ENCODE measurements at regions not wholly inside any gene's neighbourhood (a gene's known extent, or its start where the extent isn't known, plus 50 kb on each side); places are given as distances from the start of the nearest gene placed in this dataset.
"Not testable (repeated sequence)": the region's sequence is repeated elsewhere in the genome, so short reads cannot be mapped to it uniquely, and the experiment has no call there.

DNA sequence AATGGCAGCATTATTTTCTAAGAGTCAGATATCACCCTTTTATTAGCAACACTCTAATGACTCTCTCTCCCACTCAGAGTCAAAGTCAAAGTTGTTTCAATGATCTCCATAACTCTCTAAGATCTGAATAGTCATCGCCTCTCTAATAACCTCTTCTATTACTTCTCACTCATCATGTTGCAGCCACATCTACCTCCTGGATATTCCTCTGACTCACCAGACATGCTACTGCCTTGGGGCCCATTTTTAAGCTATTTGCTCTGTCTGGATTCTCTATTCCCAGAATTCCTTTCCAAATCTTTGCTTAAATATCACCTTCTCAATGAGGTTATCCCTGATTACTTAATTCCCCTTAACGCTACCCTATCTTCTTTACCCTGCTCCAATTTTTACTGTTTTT is 391.8 kb upstream of the MAGEB16 start:
- no peak for DNase-seq

DNA sequence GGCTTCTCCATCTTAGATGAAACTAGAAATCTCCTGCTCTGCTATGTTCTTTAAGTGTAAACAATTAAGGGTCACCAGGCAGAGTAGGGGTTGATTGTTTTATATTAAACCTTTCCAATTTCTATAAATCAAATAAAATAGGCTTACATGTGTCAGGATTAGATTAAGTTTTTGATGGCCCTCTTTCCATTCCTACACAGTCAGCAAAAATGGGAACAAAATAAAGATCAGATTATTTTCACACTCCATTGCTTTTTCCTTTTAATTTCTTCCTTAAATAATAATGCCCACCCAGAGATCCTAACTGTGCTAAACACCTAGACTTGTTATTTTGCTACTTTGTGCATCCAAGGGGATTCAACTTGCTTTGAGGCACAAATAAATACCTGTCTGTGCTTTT is 381.4 kb upstream of the MAGEB16 start:
- DNase-seq, result no peak

DNA sequence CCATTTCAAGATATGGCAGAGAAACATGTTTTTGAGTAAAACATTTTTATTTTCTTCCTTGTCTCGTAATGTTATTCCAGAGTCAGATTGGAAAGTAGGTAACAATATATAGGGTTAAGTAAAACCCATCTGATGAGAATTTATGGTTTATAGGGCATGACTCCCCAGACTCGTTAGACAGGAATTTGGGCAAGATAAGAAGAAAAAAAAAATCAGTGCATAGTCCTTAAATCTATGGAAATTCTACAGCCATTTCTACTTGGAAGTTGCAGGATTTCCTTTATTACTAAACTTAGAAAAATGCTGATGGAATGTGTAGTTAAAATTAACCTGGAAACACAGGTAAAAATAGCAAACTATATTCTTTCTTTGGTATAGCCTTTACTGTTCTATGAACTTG is 366.1 kb upstream of the MAGEB16 start:
- DNase-seq, result no peak

DNA sequence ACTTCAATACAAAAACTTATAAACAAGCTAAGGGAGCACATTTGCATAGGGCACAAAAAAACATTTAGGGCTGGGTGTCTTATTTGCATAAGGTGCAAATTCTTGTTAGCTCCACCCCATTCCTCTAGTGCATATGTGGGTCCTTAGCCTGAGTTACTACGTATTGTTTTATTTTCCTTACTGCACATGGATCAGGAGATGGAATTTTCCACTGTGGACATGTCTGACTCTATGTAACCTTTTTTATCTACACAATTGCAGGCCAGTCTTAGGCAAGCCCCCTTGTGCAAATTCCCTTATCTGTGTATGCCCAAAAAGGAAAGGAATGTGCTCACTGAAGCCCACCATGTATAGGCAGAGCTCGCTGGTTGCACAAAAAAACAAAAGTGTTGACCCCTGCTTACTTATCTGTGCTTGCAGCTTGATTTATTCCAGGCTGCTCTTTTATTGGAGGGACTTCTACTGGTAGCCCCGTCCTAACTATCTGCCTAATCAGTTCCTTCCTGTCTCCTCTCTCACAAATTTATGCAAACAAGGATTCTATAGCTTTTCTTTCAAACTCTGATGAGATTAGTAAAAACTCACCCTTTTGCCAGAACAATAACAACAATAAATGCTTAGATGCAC is 359.0 kb upstream of the MAGEB16 start:
- DNase-seq, result no peak

DNA sequence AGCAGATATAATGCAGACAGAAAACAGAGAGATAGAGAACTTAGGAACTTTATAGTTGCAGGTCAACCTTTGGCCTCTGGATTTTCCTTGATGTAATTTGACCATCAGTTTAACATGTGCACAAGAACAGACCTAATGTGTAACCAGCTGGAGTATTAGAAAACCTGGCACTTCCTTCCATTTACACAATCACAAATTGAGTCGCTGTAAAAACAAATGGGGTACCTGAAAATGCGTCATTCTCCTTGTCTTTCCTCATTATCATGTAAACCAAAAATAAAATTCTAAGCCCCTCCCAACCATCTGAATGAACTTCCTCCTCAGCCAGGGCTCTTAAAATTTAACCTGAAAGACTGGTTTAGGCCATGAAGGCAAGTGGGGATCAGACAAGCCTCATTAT is 358.4 kb upstream of the MAGEB16 start:
- DNase-seq, result no peak

DNA sequence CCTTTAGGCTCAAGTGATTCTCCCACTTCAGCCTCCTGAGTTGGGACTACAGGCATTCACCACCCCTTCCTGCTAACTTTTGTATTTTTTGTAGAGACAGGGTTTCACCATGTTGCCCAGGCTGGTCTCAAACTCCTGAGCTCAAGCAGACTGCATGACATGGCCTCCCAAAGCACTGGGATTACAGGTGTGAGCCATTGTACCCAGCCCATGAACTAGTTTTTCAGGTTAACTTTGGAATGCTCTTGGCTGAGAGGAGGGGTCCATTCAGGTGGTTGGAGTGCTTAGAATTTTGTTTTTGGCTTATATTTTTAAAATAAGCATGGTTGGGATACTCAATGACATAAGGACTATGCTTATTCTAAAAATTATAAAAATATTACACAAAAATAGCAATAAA is 355.7 kb upstream of the MAGEB16 start:
- DNase-seq, result no peak

DNA sequence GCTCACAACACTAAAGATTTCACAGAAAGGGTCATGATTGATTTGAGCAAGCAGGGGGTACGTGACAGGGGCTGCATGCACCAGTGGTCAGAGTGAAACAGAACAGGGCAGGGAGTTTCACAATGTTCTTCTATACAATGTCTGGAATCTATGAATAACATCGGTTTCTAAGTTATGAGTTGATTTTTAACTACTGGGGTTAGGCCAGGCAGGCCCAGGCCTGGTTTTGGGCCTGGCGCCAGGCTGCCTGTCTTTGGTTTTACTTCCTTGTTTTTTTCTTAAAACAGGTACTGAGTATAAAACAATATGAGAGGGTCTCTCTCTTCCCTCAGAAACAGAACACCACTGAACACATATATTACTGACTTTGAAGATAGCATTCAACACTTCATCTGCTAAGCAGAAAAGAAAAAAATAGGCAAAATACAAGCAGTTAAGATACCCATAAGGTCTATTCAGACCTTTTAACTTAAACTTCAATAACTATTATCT is 355.0 kb upstream of the MAGEB16 start:
- DNase-seq, result not testable (repeated sequence)

DNA sequence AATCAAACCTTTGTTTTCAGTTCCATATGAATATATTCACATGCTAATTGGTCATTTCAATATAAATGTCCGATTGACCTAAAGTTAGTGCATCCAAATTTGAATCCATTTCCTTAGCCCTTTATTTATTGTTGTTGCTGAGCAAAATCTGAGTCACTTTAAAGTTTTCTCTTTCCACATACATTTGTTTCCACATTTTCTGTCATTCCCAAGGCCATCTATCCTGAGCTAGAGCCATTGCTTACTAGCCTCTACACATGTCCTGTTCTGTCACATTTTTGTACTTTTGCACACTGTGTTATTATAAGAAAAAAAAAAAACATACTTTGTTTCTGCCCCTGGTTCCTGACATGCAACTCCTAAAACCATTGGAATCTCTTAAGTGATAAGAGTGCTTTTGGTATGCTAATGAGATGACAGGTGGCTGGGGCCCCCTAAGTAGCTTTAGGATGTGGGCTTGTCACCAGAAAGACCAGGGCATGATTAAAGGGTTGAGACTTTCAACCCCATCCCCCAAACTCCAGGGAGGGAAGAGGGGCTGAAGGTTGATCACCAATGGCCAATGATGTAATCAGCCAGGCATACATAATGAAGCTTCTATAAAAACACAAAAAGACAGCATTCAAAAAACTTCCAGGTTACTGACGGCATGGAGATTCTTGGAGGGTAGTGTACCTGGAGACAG is 353.3 kb upstream of the MAGEB16 start:
- no peak for DNase-seq

DNA sequence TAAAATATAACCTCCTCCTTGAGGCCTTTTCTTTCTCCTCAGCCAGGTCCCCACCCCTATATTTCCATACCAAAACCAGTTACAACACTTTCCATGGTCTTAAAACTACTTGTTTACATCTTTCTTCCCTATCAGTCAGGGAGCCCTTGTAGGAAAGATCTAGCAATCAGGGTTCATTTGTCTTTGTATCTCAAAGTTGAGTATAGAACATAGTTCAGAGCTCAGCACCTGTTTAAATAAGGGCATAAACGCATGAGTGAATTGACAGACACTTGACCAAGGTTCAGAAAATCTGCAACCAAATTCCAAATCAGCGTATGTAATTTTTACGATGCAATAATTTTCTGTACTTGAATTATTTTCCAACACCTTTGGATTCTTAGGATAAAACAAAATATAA is 352.2 kb upstream of the MAGEB16 start:
- DNase-seq, result no peak

DNA sequence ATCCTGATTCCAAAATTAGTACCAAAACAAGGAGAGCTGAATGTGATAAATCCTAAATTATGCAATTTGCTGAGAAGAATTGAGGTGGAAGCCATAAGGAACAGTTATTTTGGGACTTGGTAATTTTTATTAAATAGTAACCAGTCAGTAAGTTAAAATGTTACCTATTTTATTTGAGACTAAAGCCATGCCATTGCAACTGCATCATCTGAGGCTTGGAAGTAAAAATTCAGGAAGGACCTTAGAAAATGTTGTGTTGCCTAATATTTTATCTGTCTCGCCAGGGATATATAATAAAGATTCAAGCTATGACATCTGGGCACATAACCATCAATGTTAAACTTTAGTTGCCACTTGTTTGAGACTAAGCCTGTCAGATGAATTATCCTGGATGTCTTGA is 341.3 kb upstream of the MAGEB16 start:
- DNase-seq, result no peak

DNA sequence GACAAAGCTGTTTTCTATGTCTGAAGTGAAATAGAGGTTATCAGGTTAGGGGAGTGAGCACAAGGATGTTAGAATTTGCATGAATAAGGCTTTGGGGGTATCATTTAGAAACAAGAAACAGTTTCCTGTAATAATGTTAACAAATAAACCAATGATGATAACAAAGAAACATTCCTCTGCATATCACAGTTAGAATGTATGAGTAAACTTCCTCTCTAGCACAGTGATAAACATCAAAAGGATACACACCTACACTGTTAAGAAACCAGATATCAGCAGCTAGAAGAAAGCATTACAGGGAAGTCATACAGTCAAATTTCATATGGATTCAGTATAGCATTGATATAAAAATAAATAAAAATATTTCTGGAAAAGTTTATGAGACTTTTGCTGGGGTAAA is 340.0 kb upstream of the MAGEB16 start:
- no peak for DNase-seq

DNA sequence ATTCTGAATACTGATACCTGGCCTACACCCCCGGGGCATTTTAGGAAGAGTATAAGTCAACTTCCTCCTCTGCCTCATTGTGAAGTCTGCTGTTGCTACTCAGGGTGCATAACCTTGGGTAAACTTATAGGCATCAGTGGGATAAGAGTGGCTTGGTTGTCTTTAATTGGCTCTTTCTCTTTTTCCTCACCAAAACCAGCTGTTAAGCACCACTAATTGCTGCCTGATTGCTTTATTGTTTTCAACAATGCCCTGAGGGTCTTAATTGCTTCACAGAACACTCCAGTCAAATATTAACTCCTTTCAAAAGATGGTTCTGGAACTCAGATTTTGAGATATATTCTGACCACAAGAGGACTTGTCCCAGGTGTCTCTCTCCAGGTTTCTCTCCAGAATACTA is 337.0 kb upstream of the MAGEB16 start:
- DNase-seq, result no peak

DNA sequence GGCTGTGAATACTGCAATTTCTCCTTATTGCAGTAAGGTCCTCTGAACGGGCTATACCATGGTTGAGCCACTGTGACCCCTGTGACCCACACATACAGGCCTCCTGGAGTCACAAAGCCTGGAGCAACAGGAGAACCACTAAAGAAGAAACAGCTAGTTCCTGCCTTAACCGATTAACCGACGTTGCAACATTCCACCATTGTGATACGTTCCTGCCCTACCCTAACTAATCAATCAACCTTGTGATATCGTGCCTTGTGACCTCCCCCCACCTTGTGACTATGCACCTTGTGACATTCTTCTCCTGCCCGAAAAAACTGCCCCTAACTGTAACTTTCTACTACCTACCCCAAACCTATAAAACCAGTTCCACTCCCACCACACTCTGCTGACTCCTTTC is 301.5 kb upstream of the MAGEB16 start:
- not testable (repeated sequence) for DNase-seq

DNA sequence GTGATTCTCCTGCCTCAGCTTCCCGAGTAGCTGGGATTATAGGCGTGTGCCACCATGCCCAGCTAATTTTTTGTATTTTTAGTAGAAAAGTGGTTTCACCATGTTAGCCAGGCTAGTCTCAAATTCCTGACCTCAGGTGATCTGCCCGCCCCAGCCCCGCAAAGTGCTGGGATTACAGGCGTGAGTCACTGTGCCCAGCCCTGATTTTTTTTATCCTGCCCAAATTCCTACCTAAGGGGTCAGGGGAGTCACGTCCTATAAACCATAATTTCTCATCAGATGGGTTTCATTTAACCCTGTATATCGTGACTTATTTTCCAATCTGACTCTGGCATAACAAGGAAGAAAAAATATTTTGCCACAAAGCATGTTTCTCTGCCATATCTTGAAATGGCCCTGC is 300.7 kb upstream of the MAGEB16 start:
- DNase-seq, result not testable (repeated sequence)

DNA sequence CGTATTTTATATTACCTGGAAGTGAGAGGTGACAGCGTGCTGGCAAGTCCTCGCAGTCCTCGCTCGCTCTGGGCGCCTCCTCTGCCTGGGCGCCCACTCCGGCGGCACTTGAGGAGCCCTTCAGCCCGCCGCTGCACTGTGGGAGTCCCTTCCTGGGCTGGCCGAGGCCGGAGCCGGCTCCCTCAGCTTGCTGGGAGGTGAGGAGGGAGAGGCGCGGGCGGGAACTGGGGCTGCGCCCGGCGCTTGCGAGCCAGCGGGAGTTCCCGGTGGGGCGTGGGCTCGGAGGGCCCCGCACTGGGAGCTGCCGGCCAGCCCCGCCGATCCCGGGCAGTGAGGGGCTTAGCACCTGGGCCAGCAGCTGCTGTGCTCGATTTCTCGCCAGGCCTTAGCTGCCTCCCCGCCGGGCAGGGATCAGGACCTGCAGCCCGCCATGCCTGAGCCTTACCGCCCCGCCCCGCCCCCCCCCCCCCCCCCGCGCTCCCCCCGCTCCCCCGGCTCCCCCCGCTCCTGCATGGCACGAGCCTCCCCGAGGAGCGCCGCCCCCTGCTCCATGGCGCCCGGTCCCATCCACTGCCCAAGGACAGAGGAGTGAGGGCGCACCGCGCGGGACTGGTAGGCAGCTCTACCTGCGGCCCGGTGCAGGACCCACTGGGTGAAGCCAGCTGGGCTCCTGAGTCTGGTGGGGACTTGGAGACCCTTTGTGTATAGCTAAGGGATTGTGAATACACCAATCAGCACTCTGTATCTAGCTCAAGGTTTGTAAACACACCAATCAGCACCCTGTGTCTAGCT is 298.9 kb upstream of the MAGEB16 start:
- DNase-seq, result no peak

DNA sequence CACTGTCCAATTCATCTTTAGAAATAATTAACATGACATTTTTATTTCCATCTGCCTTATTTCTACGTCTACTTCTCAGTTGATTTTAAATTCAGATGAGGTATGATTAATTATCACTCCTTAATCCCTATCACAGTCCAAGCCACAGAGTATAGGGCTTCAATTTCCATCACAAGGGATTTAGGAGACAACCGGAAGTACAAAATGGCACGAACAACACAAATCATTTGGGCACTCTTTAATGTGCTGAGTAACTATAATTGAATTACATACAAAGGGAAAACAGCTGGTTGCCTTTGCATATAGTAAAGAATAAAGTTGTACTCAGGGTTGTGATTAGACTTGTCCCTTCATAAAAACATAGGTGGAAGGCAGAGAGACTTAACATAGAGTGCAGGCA is 290.4 kb upstream of the MAGEB16 start:
- DNase-seq, result no peak

DNA sequence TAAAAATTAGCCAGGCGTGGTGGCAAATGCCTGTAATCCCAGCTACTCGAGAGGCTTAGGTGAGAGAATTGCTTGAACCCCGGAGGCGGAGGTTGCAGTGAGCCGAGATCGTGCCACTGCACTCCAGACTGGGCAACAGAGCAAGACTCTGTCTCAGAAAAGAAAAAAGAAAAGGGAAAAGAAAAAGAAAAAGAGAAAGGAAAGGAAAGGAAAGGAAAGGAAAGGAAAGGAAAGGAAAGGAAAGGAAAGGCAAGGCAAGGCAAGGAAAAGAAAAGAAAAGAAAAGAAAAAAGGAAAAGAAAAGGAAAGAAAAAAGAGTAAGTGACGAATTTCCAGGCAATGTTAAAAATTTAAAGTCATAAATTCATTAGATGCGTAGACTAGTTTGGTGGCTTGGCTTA is 250.1 kb upstream of the MAGEB16 start:
- DNase-seq, result not testable (repeated sequence)

DNA sequence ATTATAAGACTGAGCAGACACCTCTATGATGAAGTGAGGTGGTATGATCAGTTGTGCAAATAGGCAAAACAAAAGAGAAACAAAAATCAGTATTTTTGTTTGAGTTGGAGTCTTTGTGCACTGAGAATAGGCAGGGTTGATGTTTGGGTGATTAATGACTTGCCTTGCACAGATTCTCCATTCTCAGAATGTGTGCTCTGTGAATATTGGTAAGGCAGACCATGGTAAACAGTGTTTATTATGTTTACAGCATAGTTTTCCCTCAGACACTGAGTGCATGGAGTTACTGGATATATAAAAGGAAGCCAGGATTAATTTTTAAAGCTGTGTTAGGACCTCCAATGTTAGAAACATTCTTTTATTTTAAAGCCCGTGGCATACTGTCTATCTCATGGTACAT is 240.2 kb upstream of the MAGEB16 start:
- DNase-seq, result no peak

DNA sequence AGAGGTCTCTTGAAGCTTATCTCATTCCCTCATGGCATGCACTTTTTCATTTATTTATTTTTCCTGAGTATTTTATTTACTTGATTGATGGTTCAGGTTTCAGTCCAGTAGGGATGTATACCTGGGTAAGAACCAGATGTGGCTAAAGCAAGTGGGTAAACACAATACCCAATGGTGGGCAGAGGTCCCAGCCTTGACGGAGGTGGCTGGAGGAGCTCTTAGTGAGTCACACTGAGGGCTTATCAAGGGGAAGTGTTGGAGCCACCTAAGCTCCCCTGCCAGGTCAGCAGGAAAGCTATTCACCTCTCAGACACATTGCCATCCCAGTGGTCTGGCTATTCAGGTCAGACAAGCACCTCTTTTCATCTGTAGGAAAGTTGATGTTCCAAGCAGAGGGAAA is 236.2 kb upstream of the MAGEB16 start:
- DNase-seq, result no peak

DNA sequence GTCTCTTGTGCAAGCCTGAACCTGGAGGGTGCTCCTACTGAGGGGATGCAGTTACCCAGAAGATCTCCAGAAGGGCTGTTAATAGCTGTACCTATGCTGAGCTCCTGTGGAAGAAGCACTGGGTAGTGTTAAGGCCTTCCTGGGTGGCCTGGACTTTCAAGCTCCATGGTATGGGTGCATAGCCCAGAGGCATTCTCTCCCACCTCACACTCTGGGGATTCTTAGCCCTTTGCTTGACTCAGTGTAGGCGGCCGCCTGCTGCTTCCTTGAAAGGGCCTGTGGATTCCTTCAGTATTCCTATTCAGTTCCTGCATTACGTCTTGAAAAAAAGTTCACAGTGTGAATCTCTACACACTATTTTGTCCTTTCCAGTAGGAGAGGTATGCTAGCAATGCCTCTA is 235.7 kb upstream of the MAGEB16 start:
- no peak for DNase-seq

DNA sequence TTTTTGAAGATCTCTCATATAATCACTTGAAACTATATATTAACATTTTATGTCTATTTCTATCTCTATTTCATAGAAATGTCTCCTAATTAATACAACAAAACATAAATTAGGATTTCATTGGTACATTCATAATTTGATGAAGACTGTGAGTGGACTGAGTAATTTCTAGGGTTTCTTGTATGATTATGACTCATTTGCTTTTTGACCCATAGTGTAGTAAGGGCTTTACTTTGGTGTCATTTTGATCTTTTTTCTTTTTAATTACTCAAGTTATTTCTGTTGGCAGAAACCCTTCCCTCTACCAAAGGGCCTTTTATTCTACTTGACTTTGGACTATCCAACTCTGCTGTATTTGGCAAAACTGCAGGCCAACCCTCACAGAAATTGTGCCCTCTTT is 207.9 kb upstream of the MAGEB16 start:
- no peak for DNase-seq

DNA sequence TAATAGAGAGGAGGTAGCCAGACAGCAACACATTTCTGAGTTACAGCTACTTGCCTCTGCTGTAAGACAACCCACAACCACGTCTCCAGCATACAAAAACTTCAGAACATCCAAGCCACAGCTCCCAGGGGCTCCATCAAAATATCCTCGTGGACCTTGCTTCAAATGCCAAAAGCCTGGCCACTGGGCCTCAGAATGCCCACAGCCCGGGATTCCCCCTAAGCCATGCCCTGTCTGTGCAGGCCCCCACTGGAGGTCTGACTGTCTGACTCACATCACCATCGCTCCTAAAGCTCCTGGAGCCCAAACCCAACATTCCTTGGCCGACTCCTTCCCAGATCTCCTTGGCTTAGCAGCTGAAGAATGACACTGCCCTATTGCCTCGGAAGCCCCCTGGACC is 186.6 kb upstream of the MAGEB16 start:
- DNase-seq, result not testable (repeated sequence)

DNA sequence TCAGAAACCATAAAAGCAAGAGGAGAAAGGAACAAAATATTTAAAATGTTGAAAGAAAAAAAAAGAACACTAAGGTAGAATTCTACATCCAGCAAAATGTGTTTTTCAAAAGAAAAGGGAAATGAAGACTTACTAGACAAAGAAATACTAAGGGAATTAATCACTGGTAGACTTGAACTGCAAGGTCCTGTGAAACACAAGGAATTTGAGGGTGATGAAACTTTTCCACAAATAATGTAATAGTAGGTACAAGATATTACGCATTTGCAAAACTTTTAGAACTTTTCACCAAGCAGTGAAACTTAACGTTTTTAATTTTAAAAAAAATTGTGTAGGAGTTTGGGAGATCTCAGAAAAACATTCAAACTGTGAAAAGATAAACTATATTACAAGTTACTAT is 180.3 kb upstream of the MAGEB16 start:
- no peak for DNase-seq

DNA sequence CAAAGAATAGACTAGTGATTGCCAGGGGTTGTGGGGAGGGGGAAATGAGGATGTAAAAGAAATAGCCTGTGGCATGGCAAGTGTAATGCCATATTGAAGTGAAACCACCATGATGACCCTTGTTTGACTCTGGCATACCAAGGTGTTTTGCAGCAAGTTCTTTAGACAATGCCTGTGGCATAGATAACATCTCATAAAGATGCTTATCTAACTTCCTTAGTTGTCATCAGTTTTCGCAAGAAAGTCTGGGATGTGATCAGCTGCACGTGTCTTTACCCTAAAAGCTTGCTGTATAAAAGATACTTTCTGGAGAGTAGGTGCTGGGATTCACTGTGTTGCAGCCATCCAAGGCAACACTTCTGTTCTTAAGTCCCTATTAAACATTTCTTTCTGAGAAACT is 176.1 kb upstream of the MAGEB16 start:
- no peak for DNase-seq
